Activated CD4-positive, CD25-positive, alpha-beta regulatory T cell (primary cell): ENCODE measurements at regions not wholly inside any gene's neighbourhood (a gene's known extent, or its start where the extent isn't known, plus 50 kb on each side); places are given as distances from the start of the nearest gene placed in this dataset.

Source experiments
- DNase-seq, 4 experiments: peaks; one replicate each; lab custom pipeline; 2025; lab: John Stamatoyannopoulos, UW

GRCh38 chr16:65429504-65430181, 307.8 kb upstream of the CDH11 start:
- no peak for DNase-seq

GRCh38 chr16:65426484-65426883, 304.6 kb upstream of the CDH11 start:
- DNase-seq: no peak

DNA sequence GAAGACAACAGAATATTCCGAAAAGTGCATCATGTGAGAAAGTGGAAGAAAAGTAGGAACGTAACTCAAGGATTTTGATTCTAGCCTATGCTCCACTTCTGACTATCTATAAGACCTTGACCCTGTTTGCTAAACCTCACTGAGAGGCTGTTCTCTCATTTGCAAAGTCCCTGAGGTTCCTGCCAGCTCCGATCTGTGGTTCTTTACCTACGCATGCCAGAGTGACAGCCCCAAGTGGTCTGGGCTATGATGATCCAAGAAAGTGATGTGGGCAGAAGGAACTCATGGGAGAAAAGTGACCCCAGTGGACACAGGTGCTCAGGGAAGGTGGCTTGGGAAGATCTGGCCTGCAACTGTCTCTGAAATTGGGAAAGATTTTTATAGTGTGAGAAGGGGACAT, 301.1 kb upstream of the CDH11 start:
- DNase-seq: no peak

DNA sequence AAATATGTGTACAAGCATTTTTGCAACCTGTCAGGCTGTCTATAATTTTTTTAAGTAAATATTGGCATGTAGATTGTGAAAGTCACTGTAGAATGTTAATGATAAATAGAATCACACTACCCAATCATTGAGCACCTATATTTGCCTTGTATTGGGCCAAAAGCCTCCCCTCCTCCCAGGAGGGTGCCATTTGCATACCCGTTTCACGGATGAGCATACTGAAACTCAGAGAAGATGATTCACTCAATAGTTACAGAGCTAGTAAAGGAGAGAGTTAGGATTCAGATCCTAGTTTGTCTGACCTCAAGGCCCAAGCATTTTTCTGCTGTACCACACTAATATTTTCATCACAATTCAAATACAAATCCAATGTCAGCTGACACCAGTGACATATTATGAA, 299.7 kb upstream of the CDH11 start:
- DNase-seq: no peak

GRCh38 chr16:65418435-65418834, 296.6 kb upstream of the CDH11 start:
- no peak for DNase-seq

DNA sequence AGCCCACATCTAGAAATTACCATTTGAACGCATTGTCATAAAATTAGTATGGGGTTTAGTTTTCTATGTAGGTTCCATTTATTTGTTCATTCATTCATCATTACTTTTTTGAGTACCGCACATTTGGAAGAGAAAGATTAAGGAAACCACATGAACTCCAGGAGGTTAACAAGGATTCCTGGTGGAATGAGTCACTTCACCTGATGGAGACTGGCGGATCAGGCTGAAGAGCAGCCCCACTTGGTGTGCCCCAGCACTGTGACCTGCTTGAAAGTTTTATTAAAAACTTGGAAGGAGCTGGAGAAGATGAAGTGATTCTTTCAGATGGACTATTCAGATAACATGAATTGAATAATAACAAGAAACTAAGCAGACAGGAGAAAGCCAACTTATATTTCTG, 293.6 kb upstream of the CDH11 start:
- DNase-seq: no peak

DNA sequence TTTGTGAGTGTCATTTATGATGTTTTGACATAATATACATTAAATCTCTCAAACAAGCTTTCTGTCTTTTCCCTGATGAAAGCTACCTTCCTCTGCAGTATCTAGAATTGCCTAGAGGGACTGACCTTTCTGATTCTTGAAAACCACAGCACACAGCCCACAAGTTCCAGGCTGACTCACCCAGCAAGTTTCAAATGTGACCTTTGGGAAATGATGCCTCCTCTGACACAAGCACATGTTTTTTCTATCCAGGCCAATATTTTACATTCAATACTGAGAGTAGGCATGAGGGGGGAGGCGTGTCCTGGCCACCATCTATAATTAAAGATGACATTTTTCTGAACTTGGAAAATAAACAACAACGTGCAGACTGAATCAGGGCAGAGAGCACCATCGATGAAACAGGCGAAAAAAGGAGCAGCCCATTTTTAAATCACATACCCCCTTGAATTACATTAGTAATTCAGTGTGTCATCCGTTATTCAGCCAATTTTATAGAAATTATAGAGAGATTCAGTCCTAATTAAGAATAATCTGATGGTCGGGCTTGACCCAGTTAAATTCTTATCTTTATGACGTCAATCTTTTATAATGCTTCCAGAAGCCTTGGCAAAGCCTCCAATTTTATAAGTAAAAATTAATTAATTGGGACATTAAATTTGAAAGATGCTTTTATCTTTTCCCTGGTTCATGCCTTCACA, 292.6 kb upstream of the CDH11 start:
- no peak for DNase-seq

DNA sequence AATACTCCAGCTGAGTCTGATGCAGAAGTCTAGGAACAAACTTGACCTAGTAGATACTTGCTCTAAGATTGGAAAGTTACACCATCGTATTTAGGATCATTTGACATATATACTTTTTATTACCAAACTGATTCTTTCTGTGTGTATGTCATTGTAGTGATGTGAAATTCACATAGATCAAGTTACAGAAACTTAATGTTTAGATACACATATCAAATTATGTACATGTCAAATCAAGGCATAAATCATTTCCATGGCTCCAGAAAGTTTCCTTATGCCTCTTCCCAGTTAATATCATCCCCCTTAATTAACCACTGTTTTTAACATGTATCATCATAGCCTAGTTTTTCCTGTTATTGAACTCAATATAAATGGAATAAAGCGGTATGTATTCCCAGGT, 292.0 kb upstream of the CDH11 start:
- no peak for DNase-seq

- DNase-seq: no peak
Measured at GRCh38 chr16:65410801-65411200, 288.9 kb upstream of the CDH11 start.

DNA sequence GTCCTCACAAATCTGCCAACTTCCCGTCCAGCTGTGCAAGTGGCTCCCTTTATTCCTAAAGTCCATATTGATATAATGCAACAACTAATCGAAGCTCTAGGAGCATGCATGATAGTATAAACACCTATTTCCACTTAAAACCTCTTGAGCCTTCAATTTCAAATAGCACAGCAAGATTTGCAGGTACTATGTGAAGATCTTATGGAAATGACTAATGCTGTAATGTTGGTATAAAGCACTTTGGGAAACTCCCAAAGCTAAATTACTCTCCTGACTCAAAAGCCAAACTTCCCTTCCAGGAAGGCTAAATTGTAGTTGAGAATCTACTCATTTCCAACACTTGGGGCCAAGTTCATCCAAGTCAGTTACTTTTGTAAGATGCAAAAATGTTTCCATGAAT, 287.6 kb upstream of the CDH11 start:
- no peak for DNase-seq

GRCh38 chr16:65406933-65407332, 285.1 kb upstream of the CDH11 start:
- no peak for DNase-seq

GRCh38 chr16:65406116-65406515, 284.3 kb upstream of the CDH11 start:
- DNase-seq: no peak

GRCh38 chr16:65394281-65394680, 272.4 kb upstream of the CDH11 start:
- DNase-seq: no peak

DNA sequence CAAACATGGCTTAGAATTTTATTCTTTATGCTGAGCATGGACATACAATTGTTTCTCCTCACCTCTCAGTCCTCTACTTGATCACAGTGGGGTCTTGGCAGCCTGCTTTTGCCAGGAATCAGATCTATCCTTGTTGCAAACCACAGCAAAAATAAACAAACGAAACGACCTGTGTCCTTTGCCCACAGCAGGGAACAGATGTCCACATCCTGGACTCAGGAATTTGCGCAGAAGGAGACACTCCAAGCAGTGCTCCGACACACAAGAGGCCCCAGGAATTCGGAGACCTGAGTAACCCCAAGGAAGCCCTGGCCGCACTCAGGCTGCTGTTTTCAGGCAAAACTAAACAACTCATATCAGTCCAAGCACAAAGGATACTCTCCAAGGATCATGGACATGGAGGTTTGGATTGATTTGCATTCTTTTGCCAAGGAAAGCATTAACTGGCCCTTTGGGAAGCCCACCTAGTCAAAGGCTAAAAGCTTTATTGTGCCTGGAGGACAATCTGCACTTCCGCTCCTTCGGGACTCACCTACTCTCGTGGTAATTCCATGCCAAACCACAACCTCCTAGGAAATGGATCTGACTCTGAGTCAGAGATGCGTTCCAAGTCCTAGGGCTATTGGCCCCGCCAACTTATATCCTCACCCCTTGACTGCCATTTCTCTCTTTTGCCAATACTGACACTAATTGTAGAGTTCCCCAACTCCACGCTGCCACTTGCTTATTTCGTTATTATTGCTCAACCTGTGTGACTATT, 271.1 kb upstream of the CDH11 start:
- DNase-seq: no peak

DNA sequence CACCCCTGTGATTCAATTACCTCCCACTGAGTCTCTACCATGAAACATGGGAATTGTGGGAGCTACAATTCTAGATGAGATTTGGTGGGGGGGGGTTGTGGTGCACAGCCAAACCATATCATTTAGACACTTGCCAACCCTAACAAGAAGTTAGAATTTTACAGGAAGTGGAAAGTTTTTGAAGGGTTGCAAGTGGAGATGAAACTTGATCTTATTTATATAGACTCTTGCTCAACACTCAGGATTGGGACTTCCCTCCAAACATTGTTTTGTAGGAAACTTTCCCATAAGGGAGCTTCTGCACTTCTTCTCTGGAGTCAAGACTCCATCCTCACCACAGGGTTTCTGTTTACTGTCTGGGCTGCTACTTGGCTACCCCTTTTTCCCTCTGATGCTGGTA, 266.7 kb upstream of the CDH11 start:
- no peak for DNase-seq

DNA sequence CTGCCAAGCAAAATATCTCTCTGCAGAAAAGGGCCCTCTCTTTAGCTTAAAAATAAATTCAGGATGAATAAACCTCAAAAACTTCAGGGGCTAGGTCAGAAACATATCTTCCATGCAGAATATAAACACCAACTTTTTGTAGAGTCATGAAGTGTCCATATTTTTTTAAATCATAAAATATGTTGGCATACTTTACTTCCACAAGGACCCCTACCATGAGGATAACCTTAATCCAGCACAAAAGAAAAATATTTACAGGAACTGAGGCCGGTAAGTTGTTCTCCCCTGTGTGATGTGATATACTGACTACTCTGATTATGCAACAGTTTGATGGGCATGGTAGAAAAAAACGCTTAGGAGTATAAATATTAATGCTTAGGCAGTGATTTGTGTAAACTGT, 264.8 kb upstream of the CDH11 start:
- no peak for DNase-seq

GRCh38 chr16:65384441-65384840, 262.6 kb upstream of the CDH11 start:
- no peak for DNase-seq

GRCh38 chr16:65377195-65377594, 255.3 kb upstream of the CDH11 start:
- DNase-seq: no peak

GRCh38 chr16:65376601-65377000, 254.7 kb upstream of the CDH11 start:
- DNase-seq: no peak

DNA sequence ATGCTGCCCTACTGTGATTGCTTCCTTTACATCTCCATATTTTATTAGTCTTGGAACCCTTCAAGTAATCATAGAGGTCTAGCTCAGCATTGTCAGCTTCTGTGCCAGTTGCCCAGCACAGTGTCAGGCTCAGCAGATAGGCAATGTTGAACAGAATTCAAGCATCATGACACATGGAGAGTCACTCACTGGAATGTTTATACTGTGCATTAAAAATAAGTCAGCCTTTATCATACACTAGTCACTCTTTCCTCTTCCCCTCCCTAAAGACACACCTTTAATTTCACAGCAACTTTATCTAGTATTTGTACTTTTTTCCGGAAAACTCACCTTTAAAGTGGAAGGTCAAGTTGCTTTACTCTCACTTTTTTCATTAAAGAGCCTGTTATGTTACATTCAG, 253.8 kb upstream of the CDH11 start:
- no peak for DNase-seq

- DNase-seq: no peak
Measured at GRCh38 chr16:65373097-65373496, 251.2 kb upstream of the CDH11 start.

DNA sequence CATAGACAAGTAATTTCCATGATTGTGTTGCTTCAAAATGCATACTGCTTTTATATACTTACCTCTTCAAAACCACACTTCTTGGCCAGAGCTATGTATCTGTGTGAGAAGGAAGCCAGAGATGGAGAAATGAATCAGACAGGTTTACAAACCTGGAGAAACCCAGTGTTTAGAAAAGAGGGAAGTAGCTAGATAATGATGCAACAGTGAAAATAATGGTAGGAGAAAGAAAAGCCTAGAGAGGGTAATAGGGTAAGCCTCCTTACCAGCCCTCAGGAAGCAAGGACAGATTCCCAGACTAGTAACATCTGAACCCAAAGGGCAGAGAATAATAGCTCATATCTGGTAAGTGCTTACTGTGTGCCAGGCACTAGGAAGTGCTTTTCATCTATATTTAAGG, 250.3 kb upstream of the CDH11 start:
- DNase-seq: no peak
